Heart left ventricle (tissue), 16 donors: ENCODE measurements at regions not wholly inside any gene's neighbourhood (a gene's known extent, or its start where the extent isn't known, plus 50 kb on each side); places are given as distances from the start of the nearest gene placed in this dataset.

Experiments used
- ATAC-seq, 4 donors: fragments of 200-7000 bp; cut with Tn5 transposase; one replicate each; pipeline ENCODE4 v1.9.1; 2020 to 2022; ENCODE audit warnings: moderate library complexity in 4 of 4, mild to moderate bottlenecking in 3 of 4, moderate number of reproducible peaks in 1 of 4
- DNase-seq, 5 donors: peaks; one replicate each; pipeline ENCODE4 v3.0.0-alpha.2; 2020
- H3K27ac ChIP-seq, 12 donors: fragments of 200-600 bp; sonication (generic) in 4 of 12; one replicate each; pipeline versions ENCODE4 v1.5.0 to v1.8.0; 2016 to 2022; ENCODE audit warnings: mild to moderate bottlenecking in 2 of 12
- H3K27me3 ChIP-seq, 9 donors: fragments of 200-600 bp; sonication (generic) in 2 of 9; one replicate each; pipeline versions ENCODE4 v1.5.1 to v1.8.0; 2016 to 2022; ENCODE audit warnings: mild to moderate bottlenecking in 3 of 9
- H3K36me3 ChIP-seq, 9 donors: fragments of 200-600 bp; sonication (generic) in 2 of 9; one replicate each; pipeline versions ENCODE4 v1.5.0 to v1.8.0; 2018 to 2022; ENCODE audit warnings: mild to moderate bottlenecking in 2 of 9
- H3K4me1 ChIP-seq, 12 donors: fragments of 200-600 bp; sonication (generic) in 4 of 12; one replicate each; pipeline versions ENCODE4 v1.5.0 to v1.8.0; 2016 to 2022; ENCODE audit warnings: mild to moderate bottlenecking in 3 of 12
- H3K4me3 ChIP-seq, 12 donors: fragments of 200-600 bp; sonication (generic) in 4 of 12; one replicate each; pipeline versions ENCODE4 v1.5.0 to v1.8.0; 2017 to 2022; ENCODE audit warnings: mild to moderate bottlenecking in 9 of 12, moderate library complexity in 4 of 12
- H3K9me3 ChIP-seq, 12 donors: fragments of 200-600 bp; sonication (generic) in 4 of 12; one replicate each; pipeline versions ENCODE4 v1.5.0 to v1.8.0; 2016 to 2022; ENCODE audit warnings: mild to moderate bottlenecking in 1 of 12
- POLR2A ChIP-seq, 2 donors: fragments of 450-650 bp; IDR thresholded peaks; one replicate each; pipeline ENCODE4 v1.6.1; 2017; ENCODE audit warnings: antibody characterized with exemption in 2 of 2, mild to moderate bottlenecking in 2 of 2, moderate library complexity in 2 of 2
- WGBS, 4 donors: extraction: QIAGEN DNeasy Blood & Tissue Kit in 2 of 4; methylation state at CpG; one replicate each; pipeline versions ENCODE4 v1.1.5 to v1.1.7; 2013 to 2018; 5-methylcytosine and 5-hydroxymethylcytosine counted together
- intact Hi-C, 10 donors: fragments of 100-400 bp; cut with DNase I; formaldehyde crosslinking; loops; one replicate each; pipeline versions ENCODE4 v1.11.1 to v1.14.2; 2022
- TF ChIP-seq, protein P1 (sequence below), 12 donors: fragments of 200-600 bp; sonication (generic) in 4 of 12; IDR thresholded peaks; one replicate each; pipeline versions ENCODE4 v1.5.0 to v1.8.0; 2018 to 2022; ENCODE audit warnings: antibody characterized with exemption in 12 of 12, mild to moderate bottlenecking in 5 of 12
- donor health status: ischemic (EF 13 %, LVEDD 7.1; RV severe dilation, severe dysfunction).
- donor health status: healthy with polysubstance abuse.
- donor health status: DM: no; HTN: yes; CAD: no.
- donor health status: DM: no; HTN: no; CAD: no.
- donor health status: ischemic (EF 25% LVEDD 6.9; RV normal size, moderate dysfunction).
- donor health status: ischemic (EF 25% LVEDD 5.7; RV mildly dilated, moderate dysfunction).
- donor health status: healthy.
- donor health status: DM: yes; HTN: yes; CAD: no.
- donor health status: ischemic (EF 35%, LVEDD 5.7; RV mildly dilated, moderate dysfunction).
- donor health status: nonischemic (EF 11% LVEDD 7.7; RV severe dilation, severe dysfunction).
- donor health status: DM: yes; HTN: yes; CAD: no.
- donor health status: PGD.
- donor health status: ischemic (EF 29% LVEDD 5.4; RV normal size, mild dysfunction).
- donor health status: nonischemic (EF 23%, LVEDD 6.1; RV moderate dilation, normal function).

DNA sequence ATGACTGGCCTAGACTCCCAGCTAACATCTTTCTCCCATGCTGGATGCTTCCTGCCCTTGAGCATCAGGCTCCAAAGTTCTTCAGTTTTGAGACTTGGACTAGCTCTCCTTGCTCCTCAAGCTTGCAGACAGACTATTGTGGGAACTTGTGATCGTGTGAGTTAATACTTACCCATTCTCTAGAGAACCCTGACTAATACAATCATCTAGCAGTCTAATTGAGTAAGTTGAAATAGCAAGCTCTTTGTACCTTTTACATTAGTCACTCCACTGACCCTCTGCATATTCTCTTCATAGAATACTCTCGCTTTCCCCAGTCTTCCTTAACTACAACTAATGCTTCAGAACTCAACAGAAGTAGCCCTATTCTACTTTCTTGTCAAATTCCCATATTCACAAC lies 434.6 kb upstream of the NXPH2 start:
- DNase-seq (no peak), ATAC-seq (no peak)
- no peaks in the 10 kb centered on the region for H3K27me3 ChIP-seq
- 68 to 71% (median 69%) methylated on average over 2 of the region's 2 CpGs for WGBS, 4 donors
- H3K36me3 ChIP-seq, result no peaks in the 10 kb centered on the region
- H3K27ac ChIP-seq, result no peak overlapping the region
- TF ChIP-seq POLR2A (IDR thresholded peaks at IDR 0.05), result no peak
- TF ChIP-seq, protein P1, sequence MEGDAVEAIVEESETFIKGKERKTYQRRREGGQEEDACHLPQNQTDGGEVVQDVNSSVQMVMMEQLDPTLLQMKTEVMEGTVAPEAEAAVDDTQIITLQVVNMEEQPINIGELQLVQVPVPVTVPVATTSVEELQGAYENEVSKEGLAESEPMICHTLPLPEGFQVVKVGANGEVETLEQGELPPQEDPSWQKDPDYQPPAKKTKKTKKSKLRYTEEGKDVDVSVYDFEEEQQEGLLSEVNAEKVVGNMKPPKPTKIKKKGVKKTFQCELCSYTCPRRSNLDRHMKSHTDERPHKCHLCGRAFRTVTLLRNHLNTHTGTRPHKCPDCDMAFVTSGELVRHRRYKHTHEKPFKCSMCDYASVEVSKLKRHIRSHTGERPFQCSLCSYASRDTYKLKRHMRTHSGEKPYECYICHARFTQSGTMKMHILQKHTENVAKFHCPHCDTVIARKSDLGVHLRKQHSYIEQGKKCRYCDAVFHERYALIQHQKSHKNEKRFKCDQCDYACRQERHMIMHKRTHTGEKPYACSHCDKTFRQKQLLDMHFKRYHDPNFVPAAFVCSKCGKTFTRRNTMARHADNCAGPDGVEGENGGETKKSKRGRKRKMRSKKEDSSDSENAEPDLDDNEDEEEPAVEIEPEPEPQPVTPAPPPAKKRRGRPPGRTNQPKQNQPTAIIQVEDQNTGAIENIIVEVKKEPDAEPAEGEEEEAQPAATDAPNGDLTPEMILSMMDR (IDR thresholded peaks at IDR 0.05), result no peak
- no peak overlapping the region for H3K4me3 ChIP-seq
- H3K4me1 ChIP-seq, result no peaks in the 10 kb centered on the region
- intact Hi-C loops, result no loop called here
- H3K9me3 ChIP-seq, result peaks cover 0 to 3% (median 0%) of the 10 kb centered on the region in 12 donors

GRCh38 chr2:139209586-139209985 lies 429.4 kb upstream of the NXPH2 start:
- Histone ChIP-seq H3K4me1 (no peaks in the 10 kb centered on the region), H3K27me3 (no peaks in the 10 kb centered on the region), H3K4me3 (no peak overlapping the region), H3K36me3 (no peaks in the 10 kb centered on the region), H3K9me3 (peaks cover 0 to 3% (median 0%) of the 10 kb centered on the region in 12 donors), H3K27ac (no peak overlapping the region)
- 88 to 100% (median 97%) methylated on average over 1 of the region's 1 CpG for WGBS, 4 donors
- intact Hi-C loops, result no loop called here
- DNase-seq, result no peak
- TF ChIP-seq, protein P1 (IDR thresholded peaks at IDR 0.05), result no peak
- no peak for TF ChIP-seq POLR2A (IDR thresholded peaks at IDR 0.05)
- no peak for ATAC-seq

GRCh38 chr2:139201516-139201915 lies 421.3 kb upstream of the NXPH2 start:
- Histone ChIP-seq H3K27ac (no peak overlapping the region), H3K27me3 (no peaks in the 10 kb centered on the region), H3K4me1 (no peaks in the 10 kb centered on the region), H3K36me3 (no peaks in the 10 kb centered on the region), H3K4me3 (no peak overlapping the region), H3K9me3 (peaks cover 0 to 7% (median 0%) of the 10 kb centered on the region in 12 donors)
- 82 to 88% (median 84%) methylated on average over 2 of the region's 2 CpGs for WGBS, 4 donors
- ATAC-seq (no peak), DNase-seq (no peak)
- TF ChIP-seq POLR2A (IDR thresholded peaks at IDR 0.05), result no peak
- TF ChIP-seq, protein P1 (IDR thresholded peaks at IDR 0.05), result no peak
- intact Hi-C loops, result no loop called here

- H3K27me3 ChIP-seq, result no peaks in the 10 kb centered on the region
- H3K4me3 ChIP-seq, result no peak overlapping the region
- WGBS, 4 donors, result 67 to 78% (median 77%) methylated on average over 4 of the region's 4 CpGs
- H3K9me3 ChIP-seq, result peaks cover 0 to 7% (median 0%) of the 10 kb centered on the region in 12 donors
- ATAC-seq (no peak), DNase-seq (no peak)
- H3K27ac ChIP-seq, result no peak overlapping the region
- H3K4me1 ChIP-seq, result no peaks in the 10 kb centered on the region
- intact Hi-C loops, result no loop called here
- no peaks in the 10 kb centered on the region for H3K36me3 ChIP-seq
- TF ChIP-seq POLR2A (IDR thresholded peaks at IDR 0.05), result no peak
- TF ChIP-seq, protein P1 (IDR thresholded peaks at IDR 0.05), result peak in 2 of 12 donors; percentile 12 to 14
These were observed 416.6 kb upstream of the NXPH2 start for GRCh38 chr2:139196754-139197153.
